SK-N-SH (cell line): ENCODE measurements at regions not wholly inside any gene's neighbourhood (a gene's known extent, or its start where the extent isn't known, plus 50 kb on each side); places are given as distances from the start of the nearest gene placed in this dataset.

ENCODE experiments used
- CTCF ChIA-PET: fragments of 300-600, 350-600 bp; formaldehyde crosslinking; extraction: SDS; loops from one replicate; lab custom pipeline; 2021; lab: Yijun Ruan, JAX
- POLR2A ChIA-PET: fragments of 350-600 bp; sonication (Branson Sonifier 250); formaldehyde crosslinking; extraction: SDS; loops from one replicate; lab custom pipeline; 2020; ENCODE audit warnings: antibody characterized with exemption, inconsistent platforms; lab: Yijun Ruan, JAX
- DNase-seq: peaks from one replicate; pipeline ENCODE4 v3.0.0; 2012
- H2AFZ ChIP-seq: fragments of 200-600 bp; sonication (generic); 2 replicates; pipeline ENCODE4 v1.8.1; 2016; ENCODE audit warnings: antibody characterized with exemption, mild to moderate bottlenecking, low read depth
- H3F3A ChIP-seq: fragments of 200-600 bp; sonication (generic); replicated peaks from 2 replicates; pipeline ENCODE3; 2016; ENCODE audit warnings: antibody characterized with exemption, mild to moderate bottlenecking; ENCODE audit not compliant: insufficient read depth
- H3K27ac ChIP-seq, 2 experiments: fragments of 200-500 bp in 1 of 2; fragments of 200-600 bp in 1 of 2; sonication (Bioruptor generic) in 1 of 2; sonication (generic), shearing (Covaris generic) in 1 of 2; 2 replicates each; pipeline versions ENCODE4 v1.5.1 to v1.6.1; 2014 to 2016; ENCODE audit warnings: low read depth in 2 of 2, inconsistent platforms in 1 of 2, low read length in 1 of 2, mild to moderate bottlenecking in 1 of 2, mixed read lengths in 1 of 2
- H3K27me3 ChIP-seq: fragments of 200-600 bp; sonication (generic), shearing (Covaris generic); 2 replicates; pipeline ENCODE4 v1.6.1; 2016; ENCODE audit warnings: mixed run types; ENCODE audit not compliant: insufficient read depth
- H3K36me3 ChIP-seq, 2 experiments: fragments of 200-500 bp in 1 of 2; fragments of 200-600 bp in 1 of 2; sonication (Bioruptor generic) in 1 of 2; sonication (generic) in 1 of 2; replicated peaks in 1 of 2; 2 replicates each; pipeline versions ENCODE3 to v1.5.1; 2014 to 2016; ENCODE audit warnings: low read length in 1 of 2, mild to moderate bottlenecking in 1 of 2; ENCODE audit not compliant: insufficient read depth in 2 of 2, control insufficient read depth in 1 of 2
- H3K4me1 ChIP-seq, 2 experiments: fragments of 200-500 bp in 1 of 2; fragments of 200-600 bp in 1 of 2; sonication (Bioruptor generic) in 1 of 2; sonication (generic), shearing (Covaris generic) in 1 of 2; 2 replicates each; pipeline versions ENCODE4 v1.5.1 to v1.6.1; 2014 to 2016; ENCODE audit warnings: low read depth in 1 of 2, low read length in 1 of 2, mixed run types in 1 of 2; ENCODE audit not compliant: insufficient read depth in 2 of 2, control insufficient read depth in 1 of 2
- H3K4me2 ChIP-seq: fragments of 200-600 bp; sonication (generic), shearing (Covaris generic); 2 replicates; pipeline ENCODE4 v1.6.1; 2017; ENCODE audit warnings: mixed run types
- H3K4me3 ChIP-seq, 2 experiments: fragments of 200-500 bp in 1 of 2; fragments of 200-600 bp in 1 of 2; sonication (Bioruptor generic) in 1 of 2; sonication (generic), shearing (Covaris generic) in 1 of 2; 2 replicates each; pipeline versions ENCODE4 v1.5.1 to v1.8.1; 2014 to 2016; ENCODE audit warnings: low read depth in 2 of 2, inconsistent platforms in 1 of 2, low read length in 1 of 2, mild to moderate bottlenecking in 1 of 2, mixed read lengths in 1 of 2, moderate library complexity in 1 of 2
- H3K79me2 ChIP-seq: fragments of 200-600 bp; sonication (generic); 2 replicates; pipeline ENCODE4 v1.8.1; 2017; ENCODE audit warnings: mild to moderate bottlenecking; ENCODE audit not compliant: insufficient read depth
- H3K9ac ChIP-seq: fragments of 200-600 bp; sonication (generic); 2 replicates; pipeline ENCODE4 v1.6.1; 2017; ENCODE audit warnings: mixed run types
- H3K9me2 ChIP-seq: fragments of 200-600 bp; sonication (generic); 2 replicates; pipeline ENCODE4 v1.6.1; 2017; ENCODE audit warnings: mixed run types
- H3K9me3 ChIP-seq: fragments of 200-600 bp; sonication (generic); 2 replicates; pipeline ENCODE4 v1.6.1; 2017; ENCODE audit warnings: mixed run types, mild to moderate bottlenecking, moderate library complexity
- H4K20me1 ChIP-seq: fragments of 200-600 bp; sonication (generic); 2 replicates; pipeline ENCODE4 v1.6.1; 2017; ENCODE audit warnings: mild to moderate bottlenecking, mixed run types; ENCODE audit not compliant: insufficient read depth
- CHD2 ChIP-seq: fragments of 150-350 bp; IDR thresholded peaks from 2 replicates; pipeline ENCODE4 v1.6.1; 2018; ENCODE audit warnings: low read length; ENCODE audit not compliant: partially characterized antibody
- ELF1 ChIP-seq: IDR thresholded peaks from 2 replicates; pipeline ENCODE4 v1.4.0; 2012
- EP300 ChIP-seq, 2 experiments: IDR thresholded peaks; 2 replicates each; pipeline versions ENCODE4 v1.4.0 to v1.6.1; 2012; ENCODE audit warnings: borderline replicate concordance in 1 of 2, low read depth in 1 of 2, low read length in 1 of 2
- EZH2phosphoT487 ChIP-seq: fragments of 200-600 bp; sonication (generic); IDR thresholded peaks from 2 replicates; pipeline ENCODE4 v1.6.1; 2017; ENCODE audit warnings: low read depth, mixed run types, mild to moderate bottlenecking, antibody characterized with exemption, moderate library complexity, borderline replicate concordance
- FOSL2 ChIP-seq: IDR thresholded peaks from 2 replicates; pipeline ENCODE4 v1.4.0; 2012; ENCODE audit warnings: low read depth, mild to moderate bottlenecking, moderate library complexity, borderline replicate concordance
- FOXM1 ChIP-seq: IDR thresholded peaks from 2 replicates; pipeline ENCODE4 v1.4.0; 2012; ENCODE audit warnings: low read depth, mild to moderate bottlenecking
- NFIC ChIP-seq: IDR thresholded peaks from 2 replicates; pipeline ENCODE4 v1.4.0; 2012; ENCODE audit warnings: borderline replicate concordance
- RAD21 ChIP-seq: IDR thresholded peaks from 2 replicates; pipeline ENCODE4 v1.6.1; 2012; ENCODE audit warnings: mild to moderate bottlenecking, low read length
- RCOR1 ChIP-seq: fragments of 150-350 bp; IDR thresholded peaks from 2 replicates; pipeline ENCODE4 v1.6.1; 2017; ENCODE audit warnings: antibody characterized with exemption, low read length
- RFX5 ChIP-seq: IDR thresholded peaks from 2 replicates; pipeline ENCODE4 v1.6.1; 2012; ENCODE audit warnings: mild to moderate bottlenecking, improper control_type of control experiment, low read length
- TAF1 ChIP-seq: IDR thresholded peaks from 2 replicates; pipeline ENCODE4 v1.6.1; 2012; ENCODE audit warnings: low read depth, mild to moderate bottlenecking, low read length, moderate library complexity, borderline replicate concordance
- TCF12 ChIP-seq: IDR thresholded peaks from 2 replicates; pipeline ENCODE4 v1.4.0; 2012
- TEAD4 ChIP-seq: IDR thresholded peaks from 2 replicates; pipeline ENCODE4 v1.4.0; 2012; ENCODE audit warnings: mild to moderate bottlenecking, borderline replicate concordance; ENCODE audit not compliant: insufficient read depth
- WGBS: methylation state at CpG from one replicate; pipeline ENCODE4 v1.1.6; 2017; ENCODE audit warnings: low lambda C conversion rate; 5-methylcytosine and 5-hydroxymethylcytosine counted together
- TF ChIP-seq, protein P1 (sequence below): IDR thresholded peaks from 2 replicates; pipeline ENCODE4 v1.4.0; 2012; ENCODE audit warnings: low read depth
- TF ChIP-seq, protein P2 (sequence below): fragments of 200-600 bp; sonication (generic); IDR thresholded peaks from 2 replicates; pipeline ENCODE4 v1.6.1; 2017; ENCODE audit warnings: antibody characterized with exemption, mild to moderate bottlenecking, moderate library complexity
- TF ChIP-seq, protein P3 (sequence below): IDR thresholded peaks from 2 replicates; pipeline ENCODE4 v1.6.1; 2012; ENCODE audit warnings: mild to moderate bottlenecking, low read depth, low read length, moderate library complexity

DNA sequence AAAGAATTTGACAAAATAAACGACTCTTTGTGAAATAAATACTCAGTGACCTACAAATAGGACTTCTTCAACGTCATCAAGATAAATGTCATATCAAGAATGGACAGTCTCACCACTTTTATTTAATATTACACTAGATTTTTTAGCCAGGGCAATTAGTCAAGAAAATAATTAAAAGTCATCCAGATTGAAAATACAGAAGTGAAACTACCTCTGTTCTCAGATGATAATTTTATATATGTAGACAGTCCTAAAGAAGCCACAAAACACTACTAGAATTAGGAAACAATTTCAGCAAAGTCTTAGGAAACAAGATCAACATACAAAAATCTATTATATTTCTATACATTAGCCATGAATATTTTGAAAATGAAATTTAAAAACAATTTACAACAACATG lies 689.6 kb upstream of the SEL1L start:
- WGBS, result 1% methylated on average over 2 of the region's 2 CpGs
- Histone ChIP-seq H3K4me2 (no peak overlapping the region), H2AFZ (no peak overlapping the region), H3K9ac (no peak overlapping the region), H3K27ac (no peak overlapping the region), H3F3A (no peaks in the 10 kb centered on the region), H3K79me2 (no peaks in the 10 kb centered on the region), H3K27me3 (no peaks in the 10 kb centered on the region), H4K20me1 (no peaks in the 10 kb centered on the region), H3K9me2 (no peaks in the 10 kb centered on the region), H3K9me3 (no peaks in the 10 kb centered on the region), H3K36me3 (no peaks in the 10 kb centered on the region), H3K4me1 (no peaks in the 10 kb centered on the region), H3K4me3 (no peak overlapping the region)
- no peak for DNase-seq
- CTCF ChIA-PET, result no interaction called here
- POLR2A ChIA-PET, result no interaction called here
- TF ChIP-seq EZH2phosphoT487 (no peak), ELF1 (no peak), EP300 (IDR thresholded peaks at IDR 0.05; ENCODE audit: borderline replicate concordance in 1 of 2, low read depth in 1 of 2, low read length in 1 of 2) (no peak), FOSL2 (no peak)
- TF ChIP-seq, protein P1, sequence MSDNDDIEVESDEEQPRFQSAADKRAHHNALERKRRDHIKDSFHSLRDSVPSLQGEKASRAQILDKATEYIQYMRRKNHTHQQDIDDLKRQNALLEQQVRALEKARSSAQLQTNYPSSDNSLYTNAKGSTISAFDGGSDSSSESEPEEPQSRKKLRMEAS, result no peak

DNA sequence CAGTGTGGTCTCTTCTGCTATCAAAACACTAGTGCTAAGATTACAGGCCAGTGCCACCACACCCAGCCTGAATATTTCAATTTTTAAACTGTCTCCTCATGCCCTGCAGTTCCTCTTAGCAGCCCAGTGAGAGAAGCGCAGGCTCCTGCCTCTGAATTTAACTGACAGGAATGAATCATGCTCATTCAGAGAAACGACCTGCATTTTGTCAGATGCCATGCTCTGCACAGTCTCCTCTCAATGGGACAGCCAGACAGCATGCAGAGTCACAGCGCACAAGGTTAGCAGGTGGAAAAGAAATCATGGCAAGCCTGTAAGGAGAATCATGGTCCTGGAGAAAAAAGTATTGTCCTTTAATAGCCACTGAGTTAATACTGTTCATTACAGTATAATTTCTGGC lies 691.0 kb upstream of the SEL1L start:
- TF ChIP-seq FOXM1 (no peak), RAD21 (no peak), TEAD4 (no peak), CHD2 (no peak), RCOR1 (no peak), FOSL2 (no peak), ELF1 (no peak)
- Histone ChIP-seq H3K9me3 (no peaks in the 10 kb centered on the region), H3K4me3 (no peak overlapping the region), H3F3A (no peaks in the 10 kb centered on the region), H3K27ac (no peak overlapping the region), H3K4me2 (no peak overlapping the region), H4K20me1 (no peaks in the 10 kb centered on the region), H2AFZ (no peak overlapping the region), H3K4me1 (no peaks in the 10 kb centered on the region), H3K27me3 (no peaks in the 10 kb centered on the region), H3K79me2 (no peaks in the 10 kb centered on the region), H3K9ac (no peak overlapping the region), H3K9me2 (no peaks in the 10 kb centered on the region), H3K36me3 (no peaks in the 10 kb centered on the region)
- CTCF ChIA-PET, result no interaction called here
- DNase-seq, result no peak
- POLR2A ChIA-PET, result no interaction called here
- 0% methylated on average over 2 of the region's 3 CpGs for WGBS

DNA sequence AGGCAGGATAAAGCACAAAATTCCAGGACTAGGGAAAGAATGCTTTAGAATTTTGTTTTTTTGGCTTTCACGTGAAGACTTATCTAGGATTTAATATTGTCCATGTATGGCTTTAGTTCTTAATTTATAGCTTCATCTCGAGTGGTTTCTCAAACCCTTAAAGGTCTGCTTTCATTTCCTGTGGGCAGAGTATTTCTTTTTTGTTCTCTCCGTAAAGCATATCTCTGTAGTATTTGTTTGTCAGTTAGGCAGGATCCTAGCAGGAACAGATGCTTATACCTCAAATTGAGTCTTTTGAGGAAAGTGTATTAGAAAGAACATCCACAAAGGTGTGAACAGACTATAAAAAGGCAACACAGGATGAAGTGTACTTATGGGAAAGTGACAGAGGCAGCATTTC lies 697.1 kb upstream of the SEL1L start:
- Histone ChIP-seq H3K4me1 (no peaks in the 10 kb centered on the region), H3K27ac (no peak overlapping the region), H3K27me3 (no peaks in the 10 kb centered on the region), H3K9me2 (no peaks in the 10 kb centered on the region), H3K36me3 (no peaks in the 10 kb centered on the region), H2AFZ (no peak overlapping the region), H3K79me2 (no peaks in the 10 kb centered on the region), H3K4me2 (no peak overlapping the region), H4K20me1 (no peaks in the 10 kb centered on the region), H3K9me3 (no peaks in the 10 kb centered on the region), H3K9ac (no peak overlapping the region), H3K4me3 (no peak overlapping the region), H3F3A (no peaks in the 10 kb centered on the region)
- POLR2A ChIA-PET, result no interaction called here
- CTCF ChIA-PET, result no interaction called here
- DNase-seq, result no peak
- WGBS, result 0% methylated on average over 3 of the region's 3 CpGs
- TF ChIP-seq TAF1 (no peak), EP300 (IDR thresholded peaks at IDR 0.05; ENCODE audit: borderline replicate concordance in 1 of 2, low read depth in 1 of 2, low read length in 1 of 2) (no peak), NFIC (no peak), CHD2 (no peak), RFX5 (no peak), TEAD4 (no peak), TCF12 (no peak)
- TF ChIP-seq, protein P1, result no peak
- TF ChIP-seq, protein P2, sequence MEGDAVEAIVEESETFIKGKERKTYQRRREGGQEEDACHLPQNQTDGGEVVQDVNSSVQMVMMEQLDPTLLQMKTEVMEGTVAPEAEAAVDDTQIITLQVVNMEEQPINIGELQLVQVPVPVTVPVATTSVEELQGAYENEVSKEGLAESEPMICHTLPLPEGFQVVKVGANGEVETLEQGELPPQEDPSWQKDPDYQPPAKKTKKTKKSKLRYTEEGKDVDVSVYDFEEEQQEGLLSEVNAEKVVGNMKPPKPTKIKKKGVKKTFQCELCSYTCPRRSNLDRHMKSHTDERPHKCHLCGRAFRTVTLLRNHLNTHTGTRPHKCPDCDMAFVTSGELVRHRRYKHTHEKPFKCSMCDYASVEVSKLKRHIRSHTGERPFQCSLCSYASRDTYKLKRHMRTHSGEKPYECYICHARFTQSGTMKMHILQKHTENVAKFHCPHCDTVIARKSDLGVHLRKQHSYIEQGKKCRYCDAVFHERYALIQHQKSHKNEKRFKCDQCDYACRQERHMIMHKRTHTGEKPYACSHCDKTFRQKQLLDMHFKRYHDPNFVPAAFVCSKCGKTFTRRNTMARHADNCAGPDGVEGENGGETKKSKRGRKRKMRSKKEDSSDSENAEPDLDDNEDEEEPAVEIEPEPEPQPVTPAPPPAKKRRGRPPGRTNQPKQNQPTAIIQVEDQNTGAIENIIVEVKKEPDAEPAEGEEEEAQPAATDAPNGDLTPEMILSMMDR, result no peak
- TF ChIP-seq, protein P3, sequence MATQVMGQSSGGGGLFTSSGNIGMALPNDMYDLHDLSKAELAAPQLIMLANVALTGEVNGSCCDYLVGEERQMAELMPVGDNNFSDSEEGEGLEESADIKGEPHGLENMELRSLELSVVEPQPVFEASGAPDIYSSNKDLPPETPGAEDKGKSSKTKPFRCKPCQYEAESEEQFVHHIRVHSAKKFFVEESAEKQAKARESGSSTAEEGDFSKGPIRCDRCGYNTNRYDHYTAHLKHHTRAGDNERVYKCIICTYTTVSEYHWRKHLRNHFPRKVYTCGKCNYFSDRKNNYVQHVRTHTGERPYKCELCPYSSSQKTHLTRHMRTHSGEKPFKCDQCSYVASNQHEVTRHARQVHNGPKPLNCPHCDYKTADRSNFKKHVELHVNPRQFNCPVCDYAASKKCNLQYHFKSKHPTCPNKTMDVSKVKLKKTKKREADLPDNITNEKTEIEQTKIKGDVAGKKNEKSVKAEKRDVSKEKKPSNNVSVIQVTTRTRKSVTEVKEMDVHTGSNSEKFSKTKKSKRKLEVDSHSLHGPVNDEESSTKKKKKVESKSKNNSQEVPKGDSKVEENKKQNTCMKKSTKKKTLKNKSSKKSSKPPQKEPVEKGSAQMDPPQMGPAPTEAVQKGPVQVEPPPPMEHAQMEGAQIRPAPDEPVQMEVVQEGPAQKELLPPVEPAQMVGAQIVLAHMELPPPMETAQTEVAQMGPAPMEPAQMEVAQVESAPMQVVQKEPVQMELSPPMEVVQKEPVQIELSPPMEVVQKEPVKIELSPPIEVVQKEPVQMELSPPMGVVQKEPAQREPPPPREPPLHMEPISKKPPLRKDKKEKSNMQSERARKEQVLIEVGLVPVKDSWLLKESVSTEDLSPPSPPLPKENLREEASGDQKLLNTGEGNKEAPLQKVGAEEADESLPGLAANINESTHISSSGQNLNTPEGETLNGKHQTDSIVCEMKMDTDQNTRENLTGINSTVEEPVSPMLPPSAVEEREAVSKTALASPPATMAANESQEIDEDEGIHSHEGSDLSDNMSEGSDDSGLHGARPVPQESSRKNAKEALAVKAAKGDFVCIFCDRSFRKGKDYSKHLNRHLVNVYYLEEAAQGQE, result no peak
